H9 (cell line): ENCODE measurements at regions not wholly inside any gene's neighbourhood (a gene's known extent, or its start where the extent isn't known, plus 50 kb on each side); places are given as distances from the start of the nearest gene placed in this dataset.

Source experiments
- DNase-seq: peaks from one replicate; pipeline ENCODE4 v3.0.0-alpha.2; 2017
- H2AFZ ChIP-seq: one replicate; pipeline ENCODE4 v1.6.1; 2013; ENCODE audit warnings: mild to moderate bottlenecking, low read length, control low read depth, moderate library complexity
- H2AK5ac ChIP-seq: 2 replicates; pipeline ENCODE4 v1.6.1; 2013; ENCODE audit warnings: low read length, control low read depth, mixed read lengths; ENCODE audit not compliant: insufficient read length
- H2BK120ac ChIP-seq: one replicate; pipeline ENCODE4 v1.6.1; 2013; ENCODE audit warnings: low read depth, mild to moderate bottlenecking, low read length, control low read depth, inconsistent platforms; ENCODE audit not compliant: poor library complexity, severe bottlenecking
- H2BK12ac ChIP-seq: 2 replicates; pipeline ENCODE4 v1.6.1; 2013; ENCODE audit warnings: low read length, control low read depth, mixed read lengths, low read depth; ENCODE audit not compliant: insufficient read length
- H2BK15ac ChIP-seq: 2 replicates; pipeline ENCODE4 v1.6.1; 2013; ENCODE audit warnings: low read depth, low read length, control low read depth
- H2BK20ac ChIP-seq: one replicate; pipeline ENCODE4 v1.6.1; 2013; ENCODE audit warnings: low read depth, mild to moderate bottlenecking, low read length, control low read depth, inconsistent platforms; ENCODE audit not compliant: poor library complexity, severe bottlenecking
- H2BK5ac ChIP-seq: 2 replicates; pipeline ENCODE4 v1.6.1; 2013; ENCODE audit warnings: low read length, control low read depth, mixed read lengths; ENCODE audit not compliant: insufficient read length
- H3K14ac ChIP-seq: 2 replicates; pipeline ENCODE4 v1.6.1; 2013; ENCODE audit warnings: low read length, control low read depth; ENCODE audit not compliant: insufficient read depth
- H3K18ac ChIP-seq: 2 replicates; pipeline ENCODE4 v1.6.1; 2013; ENCODE audit warnings: low read depth, mild to moderate bottlenecking, mixed read lengths, low read length, control low read depth; ENCODE audit not compliant: insufficient read length
- H3K23ac ChIP-seq: 2 replicates; pipeline ENCODE4 v1.6.1; 2013; ENCODE audit warnings: low read length, control low read depth, mixed read lengths, low read depth; ENCODE audit not compliant: insufficient read length
- H3K23me2 ChIP-seq: 2 replicates; pipeline ENCODE4 v1.6.1; 2013; ENCODE audit warnings: low read depth, mild to moderate bottlenecking, mixed read lengths, low read length, control low read depth; ENCODE audit not compliant: insufficient read length, poor library complexity, severe bottlenecking
- H3K27ac ChIP-seq: 2 replicates; pipeline ENCODE4 v1.5.1; 2013; ENCODE audit warnings: low read length, control low read depth, mixed read lengths, low read depth; ENCODE audit not compliant: insufficient read length
- H3K27me3 ChIP-seq: 2 replicates; pipeline ENCODE4 v1.6.1; 2013; ENCODE audit warnings: low read length, control low read depth, inconsistent platforms; ENCODE audit not compliant: insufficient read depth
- H3K4ac ChIP-seq: 2 replicates; pipeline ENCODE4 v1.6.1; 2013; ENCODE audit warnings: low read depth, mild to moderate bottlenecking, control low read depth, inconsistent platforms, low read length, moderate library complexity
- H3K4me1 ChIP-seq: 2 replicates; pipeline ENCODE4 v1.6.1; 2013; ENCODE audit warnings: low read length, control low read depth, inconsistent platforms; ENCODE audit not compliant: insufficient read depth
- H3K4me2 ChIP-seq: 2 replicates; pipeline ENCODE4 v1.6.1; 2013; ENCODE audit warnings: low read length, control low read depth, mixed read lengths; ENCODE audit not compliant: insufficient read length, insufficient read depth
- H3K56ac ChIP-seq: 2 replicates; pipeline ENCODE4 v1.6.1; 2013; ENCODE audit warnings: low read depth, mild to moderate bottlenecking, mixed read lengths, low read length, control low read depth; ENCODE audit not compliant: insufficient read length
- H3K79me1 ChIP-seq: 2 replicates; pipeline ENCODE4 v1.6.1; 2013; ENCODE audit warnings: low read depth, mild to moderate bottlenecking, moderate library complexity, low read length, control low read depth, inconsistent platforms; ENCODE audit not compliant: insufficient read depth, poor library complexity, severe bottlenecking
- H3K79me2 ChIP-seq: 2 replicates; pipeline ENCODE4 v1.6.1; 2013; ENCODE audit warnings: low read length, control low read depth, inconsistent platforms; ENCODE audit not compliant: insufficient read depth
- H3K9ac ChIP-seq: 2 replicates; pipeline ENCODE4 v1.6.1; 2013; ENCODE audit warnings: low read length, control low read depth, mixed read lengths; ENCODE audit not compliant: insufficient read length; ENCODE audit errors: extremely low read depth
- H3K9me3 ChIP-seq: one replicate; pipeline ENCODE4 v1.6.1; 2013; ENCODE audit warnings: low read depth, low read length, inconsistent platforms; ENCODE audit not compliant: control insufficient read depth
- H3T11ph ChIP-seq: one replicate; pipeline ENCODE4 v1.6.1; 2013; ENCODE audit warnings: mild to moderate bottlenecking, low read length, control low read depth, inconsistent platforms
- H4K20me1 ChIP-seq: one replicate; pipeline ENCODE4 v1.6.1; 2013; ENCODE audit not compliant: control insufficient read depth, insufficient read length, insufficient read depth
- H4K5ac ChIP-seq: 2 replicates; pipeline ENCODE4 v1.6.1; 2013; ENCODE audit warnings: low read depth, mild to moderate bottlenecking, mixed read lengths, low read length, control low read depth; ENCODE audit not compliant: insufficient read length
- H4K8ac ChIP-seq: replicated peaks from 2 replicates; pipeline ENCODE4 v1.6.1; 2013; ENCODE audit warnings: low read length, control low read depth, mixed read lengths, low read depth; ENCODE audit not compliant: insufficient read length
- H4K91ac ChIP-seq: 2 replicates; pipeline ENCODE4 v1.6.1; 2013; ENCODE audit warnings: low read depth, mild to moderate bottlenecking, moderate library complexity, mixed read lengths, low read length, control low read depth; ENCODE audit not compliant: insufficient read length
- H3K27ac Mint-ChIP-seq, 3 experiments: 2 replicates in 2 of 3; 3 replicates in 1 of 3; pipeline ENCODE4 v1.8.0; 2020 to 2021; ENCODE audit warnings: mixed read lengths in 3 of 3, mild to moderate bottlenecking in 1 of 3, moderate library complexity in 1 of 3
- H3K27me3 Mint-ChIP-seq: 2 replicates; pipeline ENCODE4 v1.8.0; 2021; ENCODE audit warnings: low read depth, mild to moderate bottlenecking, moderate library complexity, mixed read lengths
- H3K36me3 Mint-ChIP-seq, 3 experiments: 2 replicates in 2 of 3; 3 replicates in 1 of 3; pipeline ENCODE4 v1.8.0; 2020 to 2021; ENCODE audit warnings: low read depth in 3 of 3, mixed read lengths in 3 of 3; ENCODE audit not compliant: insufficient read depth in 1 of 3
- H3K4me1 Mint-ChIP-seq, 2 experiments: 2 replicates each; pipeline ENCODE4 v1.8.0; 2020; ENCODE audit warnings: mixed read lengths in 2 of 2
- H3K4me3 Mint-ChIP-seq, 2 experiments: 2 replicates in 1 of 2; 3 replicates in 1 of 2; pipeline ENCODE4 v1.8.0; 2020 to 2021; ENCODE audit warnings: mild to moderate bottlenecking in 2 of 2, mixed read lengths in 2 of 2, moderate library complexity in 1 of 2
- H3K9me3 Mint-ChIP-seq, 2 experiments: 2 replicates in 1 of 2; 3 replicates in 1 of 2; pipeline ENCODE4 v1.8.0; 2020; ENCODE audit warnings: mild to moderate bottlenecking in 2 of 2, mixed read lengths in 2 of 2, moderate library complexity in 1 of 2
- WGBS: extraction: QIAGEN DNeasy Blood & Tissue Kit; methylation state at CpG from one replicate; pipeline ENCODE4 v1.1.7; 2013; ENCODE audit warnings: missing lambda C conversion rate, low lambda C conversion rate, mixed read lengths; ENCODE audit not compliant: insufficient read length; ENCODE audit errors: extremely low coverage; 5-methylcytosine and 5-hydroxymethylcytosine counted together
- TF ChIP-seq, protein P1 (sequence below): fragments of 200-600 bp; sonication (generic); conservative IDR thresholded peaks from 3 replicates; pipeline ENCODE4 v1.8.0; 2021; ENCODE audit warnings: antibody characterized with exemption, mild to moderate bottlenecking

DNA sequence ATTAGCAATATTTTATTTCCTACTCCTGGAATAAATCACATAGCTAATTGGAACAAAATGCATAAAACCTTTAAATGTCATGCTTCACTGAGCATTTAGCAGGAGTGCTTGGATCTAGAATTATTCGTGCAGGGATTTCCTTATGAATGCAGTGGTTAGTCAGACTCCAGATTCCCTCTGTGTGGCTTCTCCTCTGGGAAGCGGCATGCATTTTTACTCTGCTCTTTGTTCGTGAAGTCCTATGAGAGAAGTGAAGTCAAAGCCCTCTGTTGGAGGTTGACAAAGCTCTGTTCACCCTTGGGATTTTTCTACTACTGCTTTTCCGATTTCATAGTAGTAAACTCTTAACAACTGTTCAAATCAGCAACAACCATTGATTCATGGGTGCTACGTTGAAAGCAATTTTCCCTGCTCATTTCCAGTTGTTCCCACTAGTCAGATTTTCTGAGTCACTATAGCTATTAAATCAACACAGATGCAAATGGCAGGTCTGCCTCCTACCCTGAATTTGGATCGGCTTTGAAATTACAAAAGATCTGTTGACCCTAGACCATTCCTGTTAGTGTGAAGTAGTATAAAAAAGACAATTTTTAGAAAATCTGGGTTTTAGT, 461.7 kb downstream of the STK39 start:
- Histone ChIP-seq H3K56ac (no peak overlapping the region), H2BK12ac (no peak overlapping the region), H2BK5ac (no peak overlapping the region), H2BK15ac (no peak overlapping the region), H4K5ac (no peak overlapping the region), H3K79me1 (no peaks in the 10 kb centered on the region), H2AK5ac (no peak overlapping the region), H3K14ac (no peak overlapping the region), H3K9ac (no peak overlapping the region), H4K91ac (no peak overlapping the region), H3T11ph (no peak overlapping the region), H3K27ac (peak overlapping the region; percentile 43), H2BK20ac (no peak overlapping the region), H3K23me2 (no peaks in the 10 kb centered on the region), H2AFZ (no peak overlapping the region), H3K27me3 (no peaks in the 10 kb centered on the region), H3K18ac (no peak overlapping the region), H3K4me1 (peaks cover 13% of the 10 kb centered on the region), H4K8ac (no peak overlapping the region), H4K20me1 (no peaks in the 10 kb centered on the region), H3K9me3 (no peaks in the 10 kb centered on the region), H2BK120ac (no peak overlapping the region), H3K4ac (no peak overlapping the region), H3K4me2 (no peak overlapping the region), H3K23ac (no peak overlapping the region), H3K79me2 (no peaks in the 10 kb centered on the region)
- H3K9me3 Mint-ChIP-seq: no peaks in the 10 kb centered on the region
- no peak for DNase-seq
- H3K4me1 Mint-ChIP-seq: peaks cover 50 to 54% of the 10 kb centered on the region in 2 experiments
- no peak overlapping the region for H3K4me3 Mint-ChIP-seq
- H3K27ac Mint-ChIP-seq: peak overlapping the region in 2 of 3 experiments; percentile 50 to 90; a peak in 5 of 7 replicates
- TF ChIP-seq, protein P1, sequence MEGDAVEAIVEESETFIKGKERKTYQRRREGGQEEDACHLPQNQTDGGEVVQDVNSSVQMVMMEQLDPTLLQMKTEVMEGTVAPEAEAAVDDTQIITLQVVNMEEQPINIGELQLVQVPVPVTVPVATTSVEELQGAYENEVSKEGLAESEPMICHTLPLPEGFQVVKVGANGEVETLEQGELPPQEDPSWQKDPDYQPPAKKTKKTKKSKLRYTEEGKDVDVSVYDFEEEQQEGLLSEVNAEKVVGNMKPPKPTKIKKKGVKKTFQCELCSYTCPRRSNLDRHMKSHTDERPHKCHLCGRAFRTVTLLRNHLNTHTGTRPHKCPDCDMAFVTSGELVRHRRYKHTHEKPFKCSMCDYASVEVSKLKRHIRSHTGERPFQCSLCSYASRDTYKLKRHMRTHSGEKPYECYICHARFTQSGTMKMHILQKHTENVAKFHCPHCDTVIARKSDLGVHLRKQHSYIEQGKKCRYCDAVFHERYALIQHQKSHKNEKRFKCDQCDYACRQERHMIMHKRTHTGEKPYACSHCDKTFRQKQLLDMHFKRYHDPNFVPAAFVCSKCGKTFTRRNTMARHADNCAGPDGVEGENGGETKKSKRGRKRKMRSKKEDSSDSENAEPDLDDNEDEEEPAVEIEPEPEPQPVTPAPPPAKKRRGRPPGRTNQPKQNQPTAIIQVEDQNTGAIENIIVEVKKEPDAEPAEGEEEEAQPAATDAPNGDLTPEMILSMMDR: no peak
- H3K36me3 Mint-ChIP-seq: peaks cover 0 to 6% (median 2%) of the 10 kb centered on the region in 3 experiments; a peak in 2 of 7 replicates
- no peaks in the 10 kb centered on the region for H3K27me3 Mint-ChIP-seq
- no CpG with 5 or more reads among the region's 6 CpGs for WGBS
